HepG2 (cell line): ENCODE measurements at regions not wholly inside any gene's neighbourhood (a gene's known extent, or its start where the extent isn't known, plus 50 kb on each side); places are given as distances from the start of the nearest gene placed in this dataset.

ENCODE experiments used
- BCL3 ChIP-seq: sonication (generic); formaldehyde crosslinking; IDR thresholded peaks from 2 replicates; pipeline ENCODE4 v1.5.1; 2020; ENCODE audit warnings: mild to moderate bottlenecking, missing genetic modification reagents, moderate library complexity
- BRF2 ChIP-seq: sonication (generic); formaldehyde crosslinking; IDR thresholded peaks from 2 replicates; pipeline ENCODE4 v1.8.1; 2022; ENCODE audit warnings: mild to moderate bottlenecking, missing genetic modification reagents
- HNRNPK ChIP-seq: fragments of 200-400 bp; formaldehyde crosslinking; IDR thresholded peaks from 2 replicates; pipeline ENCODE4 v1.6.1; 2018; ENCODE audit warnings: low read length, low read depth, moderate library complexity, mild to moderate bottlenecking; ENCODE audit not compliant: poor library complexity, severe bottlenecking
- KDM3A ChIP-seq: IDR thresholded peaks from 2 replicates; pipeline ENCODE4 v1.6.1; 2018; ENCODE audit warnings: low read depth, missing compliant biosample characterization
- KLF6 ChIP-seq: IDR thresholded peaks from 2 replicates; pipeline ENCODE4 v1.8.0; 2016; ENCODE audit warnings: missing biosample characterization, missing genetic modification reagents
- NFATC3 ChIP-seq: sonication (generic); formaldehyde crosslinking; IDR thresholded peaks from 2 replicates; pipeline ENCODE4 v1.5.1; 2020; ENCODE audit warnings: mild to moderate bottlenecking, missing genetic modification reagents
- NFIC ChIP-seq: IDR thresholded peaks from 2 replicates; pipeline ENCODE4 v1.6.1; 2012; ENCODE audit warnings: mild to moderate bottlenecking, low read length, inconsistent platforms
- NFKBIZ ChIP-seq: IDR thresholded peaks from 2 replicates; pipeline ENCODE4 v1.6.1; 2018; ENCODE audit warnings: missing genetic modification reagents, missing compliant biosample characterization
- PAF1 ChIP-seq: IDR thresholded peaks from 2 replicates; pipeline ENCODE4 v1.6.1; 2016; ENCODE audit warnings: missing genetic modification reagents, missing compliant biosample characterization
- PHF8 ChIP-seq: sonication (generic); formaldehyde crosslinking; IDR thresholded peaks from 2 replicates; pipeline ENCODE4 v1.5.0; 2020; ENCODE audit warnings: missing genetic modification reagents
- RAD51 ChIP-seq: fragments of 450-650 bp; IDR thresholded peaks from 2 replicates; pipeline ENCODE4 v1.6.1; 2016; ENCODE audit warnings: borderline replicate concordance
- RNF2 ChIP-seq: fragments of 450-650 bp; conservative IDR thresholded peaks from 2 replicates; pipeline ENCODE4 v1.6.1; 2016; ENCODE audit warnings: low read depth
- SIN3B ChIP-seq: fragments of 150-350 bp; IDR thresholded peaks from 2 replicates; pipeline ENCODE4 v1.6.1; 2014; ENCODE audit warnings: low read length
- SMAD9 ChIP-seq: sonication (generic); formaldehyde crosslinking; IDR thresholded peaks from 2 replicates; pipeline ENCODE4 v1.5.1; 2020; ENCODE audit warnings: mild to moderate bottlenecking, missing genetic modification reagents
- SP140L ChIP-seq: sonication (generic); formaldehyde crosslinking; IDR thresholded peaks from 2 replicates; pipeline ENCODE4 v1.4.0; 2020; ENCODE audit warnings: missing genetic modification reagents, borderline replicate concordance
- TAF15 ChIP-seq: fragments of 200-400 bp; formaldehyde crosslinking; IDR thresholded peaks from one replicate; pipeline ENCODE4 v1.6.1; 2018; ENCODE audit warnings: mild to moderate bottlenecking, low read depth, low read length; ENCODE audit not compliant: poor library complexity, severe bottlenecking
- TFE3 ChIP-seq: IDR thresholded peaks from 2 replicates; pipeline ENCODE4 v1.6.1; 2016
- ZKSCAN1 ChIP-seq: fragments of 150-350 bp; IDR thresholded peaks from 2 replicates; pipeline ENCODE4 v1.6.1; 2014; ENCODE audit warnings: low read length
- ZNF160 ChIP-seq: sonication (generic); formaldehyde crosslinking; IDR thresholded peaks from 2 replicates; pipeline ENCODE4 v1.8.0; 2022; ENCODE audit warnings: mild to moderate bottlenecking, inconsistent platforms, missing genetic modification reagents
- ZNF33B ChIP-seq: sonication (generic); formaldehyde crosslinking; IDR thresholded peaks from 2 replicates; pipeline ENCODE4 v1.5.1; 2020; ENCODE audit warnings: mild to moderate bottlenecking, missing genetic modification reagents
- ZNF616 ChIP-seq: sonication (generic); formaldehyde crosslinking; IDR thresholded peaks from 2 replicates; pipeline ENCODE4 v1.5.0; 2020; ENCODE audit warnings: low read depth, mild to moderate bottlenecking, missing genetic modification reagents
- ZNF724P ChIP-seq: sonication (generic); formaldehyde crosslinking; IDR thresholded peaks from 2 replicates; pipeline ENCODE4 v1.8.0; 2022; ENCODE audit warnings: missing genetic modification reagents, borderline replicate concordance
- TF ChIP-seq, protein P1 (sequence below): sonication (generic); formaldehyde crosslinking; IDR thresholded peaks from 2 replicates; pipeline ENCODE4 v1.4.0; 2020; ENCODE audit warnings: missing genetic modification reagents
- TF ChIP-seq, protein P2 (sequence below): sonication (generic); formaldehyde crosslinking; IDR thresholded peaks from 2 replicates; pipeline ENCODE4 v1.4.0; 2020; ENCODE audit warnings: mild to moderate bottlenecking, missing genetic modification reagents
- TF ChIP-seq, protein P3 (sequence below), 2 experiments: fragments of 450-650 bp in 1 of 2; sonication (generic) in 1 of 2; formaldehyde crosslinking; IDR thresholded peaks; 2 replicates each; pipeline versions ENCODE4 v1.5.0 to v1.8.0; 2020 to 2022; ENCODE audit warnings: mild to moderate bottlenecking in 1 of 2, missing genetic modification reagents in 1 of 2

DNA sequence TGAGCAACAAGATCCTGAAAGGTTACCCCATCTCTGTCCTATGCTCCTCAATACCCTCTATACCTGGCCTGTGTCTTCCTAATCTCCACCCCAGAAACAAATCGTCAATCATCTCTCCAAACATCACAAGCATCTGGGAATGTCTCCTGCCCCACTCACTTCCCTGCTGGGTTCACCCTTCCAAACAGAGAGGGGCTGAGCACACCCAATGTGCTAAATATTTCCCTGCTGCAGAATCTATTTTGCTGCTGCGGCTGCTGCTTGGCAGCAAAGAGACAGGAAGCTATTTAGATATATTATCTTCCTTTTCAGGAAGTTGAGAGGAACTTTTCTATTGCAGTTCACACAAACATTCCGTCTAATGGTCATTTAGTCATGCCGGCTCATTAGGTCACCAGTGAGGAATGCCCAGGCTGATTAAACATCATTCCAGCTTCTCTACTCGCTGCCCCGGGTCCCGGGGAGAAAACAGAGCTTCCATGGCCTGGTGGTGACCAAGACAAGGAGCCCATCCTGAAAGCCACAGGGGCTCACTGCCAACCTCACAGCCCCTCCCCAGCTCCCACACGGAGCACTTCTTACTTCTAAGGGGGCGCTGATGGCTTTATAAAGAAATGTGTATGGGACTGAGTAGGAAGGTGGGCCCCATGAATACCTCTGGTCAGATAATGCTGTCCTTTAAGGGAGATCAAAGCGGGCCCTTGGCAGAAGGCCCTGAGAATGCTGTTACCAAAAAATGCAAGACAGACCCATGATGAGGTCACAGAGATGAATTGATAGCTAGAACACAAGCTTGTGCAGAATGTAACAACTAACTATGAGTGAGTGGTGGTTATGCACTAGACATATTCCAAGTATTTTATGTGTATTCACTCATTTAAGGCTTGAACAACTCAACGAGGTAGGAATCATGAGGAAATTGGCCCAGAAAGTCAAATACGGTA is 218.3 kb downstream of the SOX9 start (continued):
- TF ChIP-seq, protein P1, sequence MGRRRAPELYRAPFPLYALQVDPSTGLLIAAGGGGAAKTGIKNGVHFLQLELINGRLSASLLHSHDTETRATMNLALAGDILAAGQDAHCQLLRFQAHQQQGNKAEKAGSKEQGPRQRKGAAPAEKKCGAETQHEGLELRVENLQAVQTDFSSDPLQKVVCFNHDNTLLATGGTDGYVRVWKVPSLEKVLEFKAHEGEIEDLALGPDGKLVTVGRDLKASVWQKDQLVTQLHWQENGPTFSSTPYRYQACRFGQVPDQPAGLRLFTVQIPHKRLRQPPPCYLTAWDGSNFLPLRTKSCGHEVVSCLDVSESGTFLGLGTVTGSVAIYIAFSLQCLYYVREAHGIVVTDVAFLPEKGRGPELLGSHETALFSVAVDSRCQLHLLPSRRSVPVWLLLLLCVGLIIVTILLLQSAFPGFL (CRISPR knock-in tag): no peak
- TF ChIP-seq PAF1 (CRISPR knock-in tag): no peak
- no peak for TF ChIP-seq TAF15
- 0 out of 2 replicates have a peak, but pooled peaks have one; percentile 32 for TF ChIP-seq KLF6 (CRISPR knock-in tag)
- no peak for TF ChIP-seq ZNF724P (CRISPR knock-in tag)
- peak; percentile 38; the same call in 1 of the 2 replicates for TF ChIP-seq TFE3
- no peak for TF ChIP-seq KDM3A
- TF ChIP-seq ZNF160 (CRISPR knock-in tag): no peak
- no peak for TF ChIP-seq NFATC3 (CRISPR knock-in tag)
- no peak for TF ChIP-seq SMAD9 (CRISPR knock-in tag)
- no peak for TF ChIP-seq RNF2
- no peak for TF ChIP-seq HNRNPK
- TF ChIP-seq, protein P2, sequence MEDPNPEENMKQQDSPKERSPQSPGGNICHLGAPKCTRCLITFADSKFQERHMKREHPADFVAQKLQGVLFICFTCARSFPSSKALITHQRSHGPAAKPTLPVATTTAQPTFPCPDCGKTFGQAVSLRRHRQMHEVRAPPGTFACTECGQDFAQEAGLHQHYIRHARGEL (CRISPR knock-in tag): no peak
- TF ChIP-seq BRF2 (CRISPR knock-in tag): no peak
- TF ChIP-seq NFIC: peak; percentile 57; the same call in 1 of the 2 replicates
- TF ChIP-seq BCL3 (CRISPR knock-in tag): no peak
- TF ChIP-seq ZKSCAN1: no peak
- no peak for TF ChIP-seq NFKBIZ (CRISPR knock-in tag)
- TF ChIP-seq ZNF33B: no peak
- no peak for TF ChIP-seq PHF8
- no peak for TF ChIP-seq RAD51
- TF ChIP-seq, protein P3, sequence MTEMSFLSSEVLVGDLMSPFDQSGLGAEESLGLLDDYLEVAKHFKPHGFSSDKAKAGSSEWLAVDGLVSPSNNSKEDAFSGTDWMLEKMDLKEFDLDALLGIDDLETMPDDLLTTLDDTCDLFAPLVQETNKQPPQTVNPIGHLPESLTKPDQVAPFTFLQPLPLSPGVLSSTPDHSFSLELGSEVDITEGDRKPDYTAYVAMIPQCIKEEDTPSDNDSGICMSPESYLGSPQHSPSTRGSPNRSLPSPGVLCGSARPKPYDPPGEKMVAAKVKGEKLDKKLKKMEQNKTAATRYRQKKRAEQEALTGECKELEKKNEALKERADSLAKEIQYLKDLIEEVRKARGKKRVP (CRISPR knock-in tag; IDR thresholded peaks at IDR 0.05): peak in 1 of 2 experiments; percentile 79; a peak in 1 of 4 replicates
- TF ChIP-seq SP140L (CRISPR knock-in tag): no peak
- no peak for TF ChIP-seq ZNF616 (CRISPR knock-in tag)
- TF ChIP-seq SIN3B: no peak; the same call in 1 of the 2 replicates
